GM12864 (cell line): ENCODE measurements at regions not wholly inside any gene's neighbourhood (a gene's known extent, or its start where the extent isn't known, plus 50 kb on each side); places are given as distances from the start of the nearest gene placed in this dataset.

Experiments used
- DNase-seq: peaks from one replicate; pipeline ENCODE4 v3.0.0-alpha.2; 2011; ENCODE audit warnings: low read depth
- H3K4me3 ChIP-seq: 2 replicates; pipeline ENCODE4 v1.5.1; 2011; ENCODE audit warnings: mild to moderate bottlenecking, low read depth, low read length, control low read depth
- TF ChIP-seq, protein P1 (sequence below): IDR thresholded peaks from 2 replicates; pipeline ENCODE4 v1.5.1; 2011; ENCODE audit warnings: low read depth, mild to moderate bottlenecking, moderate library complexity, low read length, control low read depth, inconsistent platforms; ENCODE audit errors: missing control alignments

DNA sequence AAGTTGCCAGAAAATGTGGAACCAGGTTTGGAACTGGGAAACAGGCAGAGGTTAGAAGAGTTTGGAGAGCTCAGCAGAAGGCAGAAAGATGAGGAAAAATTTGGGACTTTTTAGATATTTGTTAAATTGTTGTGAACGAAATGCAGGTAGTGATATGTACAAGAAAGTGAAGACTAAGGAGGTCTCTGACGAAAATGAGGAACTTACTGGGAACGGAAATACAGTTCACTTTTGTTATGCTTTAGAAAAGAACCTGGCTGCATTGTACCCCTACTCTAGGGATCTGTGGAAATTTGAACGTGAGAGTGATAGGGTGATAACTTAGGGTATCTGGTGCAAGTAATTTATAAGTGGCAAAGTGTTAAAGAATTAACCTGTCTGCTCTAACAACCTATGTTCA is 632.4 kb downstream of the SLITRK5 start:
- TF ChIP-seq, protein P1, sequence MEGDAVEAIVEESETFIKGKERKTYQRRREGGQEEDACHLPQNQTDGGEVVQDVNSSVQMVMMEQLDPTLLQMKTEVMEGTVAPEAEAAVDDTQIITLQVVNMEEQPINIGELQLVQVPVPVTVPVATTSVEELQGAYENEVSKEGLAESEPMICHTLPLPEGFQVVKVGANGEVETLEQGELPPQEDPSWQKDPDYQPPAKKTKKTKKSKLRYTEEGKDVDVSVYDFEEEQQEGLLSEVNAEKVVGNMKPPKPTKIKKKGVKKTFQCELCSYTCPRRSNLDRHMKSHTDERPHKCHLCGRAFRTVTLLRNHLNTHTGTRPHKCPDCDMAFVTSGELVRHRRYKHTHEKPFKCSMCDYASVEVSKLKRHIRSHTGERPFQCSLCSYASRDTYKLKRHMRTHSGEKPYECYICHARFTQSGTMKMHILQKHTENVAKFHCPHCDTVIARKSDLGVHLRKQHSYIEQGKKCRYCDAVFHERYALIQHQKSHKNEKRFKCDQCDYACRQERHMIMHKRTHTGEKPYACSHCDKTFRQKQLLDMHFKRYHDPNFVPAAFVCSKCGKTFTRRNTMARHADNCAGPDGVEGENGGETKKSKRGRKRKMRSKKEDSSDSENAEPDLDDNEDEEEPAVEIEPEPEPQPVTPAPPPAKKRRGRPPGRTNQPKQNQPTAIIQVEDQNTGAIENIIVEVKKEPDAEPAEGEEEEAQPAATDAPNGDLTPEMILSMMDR = no peak
- H3K4me3 ChIP-seq = no peak overlapping the region
- no peak for DNase-seq

DNA sequence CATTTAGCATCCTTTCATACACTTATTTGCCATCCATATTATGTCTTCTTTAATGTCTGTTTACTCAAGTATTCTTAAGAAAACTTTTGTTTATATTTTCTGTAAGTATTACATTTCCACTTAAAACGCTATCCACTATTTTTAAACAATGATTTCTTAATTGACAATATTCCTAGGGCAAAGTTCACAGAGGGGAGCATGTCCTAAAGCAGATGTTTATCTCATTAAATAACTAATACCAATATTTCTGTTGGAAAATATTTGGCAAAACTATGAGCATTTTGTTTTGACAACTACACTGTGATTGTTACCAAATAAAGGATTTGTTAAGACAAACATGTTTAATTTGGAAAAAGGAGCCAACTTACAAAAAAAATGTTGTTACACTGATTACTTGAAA is 643.3 kb downstream of the SLITRK5 start:
- DNase-seq = no peak
- no peak overlapping the region for H3K4me3 ChIP-seq
- TF ChIP-seq, protein P1 = no peak

DNA sequence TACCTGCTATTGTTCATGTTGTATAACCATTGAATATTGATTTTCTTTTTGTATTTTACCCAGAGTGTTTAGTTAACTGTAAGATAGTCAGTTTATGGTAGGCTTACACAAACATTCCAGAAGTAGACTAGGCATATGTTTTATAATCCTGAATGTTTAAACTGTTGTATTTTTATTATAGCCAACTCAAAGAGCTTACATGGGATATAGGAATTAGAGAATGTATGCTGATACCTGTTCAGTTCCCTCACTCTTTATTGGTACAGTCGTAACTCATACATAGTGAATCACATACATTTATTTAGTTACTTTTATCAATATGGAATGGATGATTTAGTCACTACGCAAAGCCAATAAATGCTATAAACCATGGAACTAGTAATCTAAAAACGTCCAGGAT is 657.9 kb downstream of the SLITRK5 start:
- H3K4me3 ChIP-seq = no peak overlapping the region
- TF ChIP-seq, protein P1 = no peak
- no peak for DNase-seq

DNA sequence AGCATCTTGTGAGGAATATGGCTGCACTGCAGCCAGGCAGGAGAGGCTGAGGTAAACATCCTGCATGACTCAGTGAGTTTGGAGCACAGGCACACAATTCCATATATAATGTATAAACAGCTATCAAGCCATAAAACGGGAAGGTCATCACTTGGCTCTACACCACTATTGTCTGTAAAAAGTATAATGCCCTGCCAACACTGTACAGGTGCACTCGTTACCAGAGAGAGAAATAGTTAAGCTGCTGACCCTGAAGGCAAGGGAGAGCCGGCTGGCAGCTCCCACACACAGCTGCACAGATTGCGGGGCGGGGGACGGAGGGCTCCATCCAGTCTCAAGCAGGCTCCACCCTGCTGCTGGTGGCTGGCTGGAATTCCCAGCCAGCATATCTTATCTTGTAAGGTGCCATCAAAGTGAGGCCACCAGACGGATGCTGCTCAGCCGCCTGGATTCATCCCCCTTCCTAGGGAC is 668.1 kb downstream of the SLITRK5 start:
- DNase-seq = no peak
- no peak overlapping the region for H3K4me3 ChIP-seq
- TF ChIP-seq, protein P1 = no peak

DNA sequence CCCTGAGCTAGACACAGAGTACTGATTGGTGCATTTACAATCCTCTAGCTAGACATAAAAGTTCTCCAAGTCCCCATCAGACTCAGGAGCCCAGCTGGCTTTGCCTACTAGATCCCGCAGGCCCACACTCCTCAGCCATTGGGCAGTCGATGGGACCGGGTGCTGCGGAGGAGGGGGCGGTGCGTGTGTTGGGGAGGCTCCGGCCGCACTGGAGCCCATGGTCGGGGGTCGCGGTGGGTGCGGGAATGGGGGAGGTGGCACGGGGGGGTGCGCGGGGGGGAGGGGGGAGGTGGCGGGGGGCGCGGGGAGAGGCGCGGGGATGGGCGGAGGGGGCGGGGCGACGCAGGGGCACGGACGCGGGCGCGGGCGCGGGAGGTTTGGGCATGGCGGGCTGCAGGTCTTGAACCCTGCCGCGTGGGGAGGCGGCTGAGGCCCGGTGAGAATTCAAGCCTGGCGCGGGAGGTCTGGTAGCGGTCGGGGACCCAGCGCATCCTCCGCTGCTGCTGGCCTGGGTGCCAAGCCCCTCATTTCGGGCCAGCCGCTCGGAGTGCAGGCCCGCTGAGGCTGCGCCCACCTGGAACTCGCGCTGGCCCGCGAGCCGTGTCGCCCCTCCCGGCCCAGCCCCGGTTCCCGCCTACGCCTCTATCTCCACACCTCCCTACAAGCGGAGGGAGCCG is 674.1 kb downstream of the SLITRK5 start:
- TF ChIP-seq, protein P1 = no peak
- H3K4me3 ChIP-seq = no peak overlapping the region
- no peak for DNase-seq

DNA sequence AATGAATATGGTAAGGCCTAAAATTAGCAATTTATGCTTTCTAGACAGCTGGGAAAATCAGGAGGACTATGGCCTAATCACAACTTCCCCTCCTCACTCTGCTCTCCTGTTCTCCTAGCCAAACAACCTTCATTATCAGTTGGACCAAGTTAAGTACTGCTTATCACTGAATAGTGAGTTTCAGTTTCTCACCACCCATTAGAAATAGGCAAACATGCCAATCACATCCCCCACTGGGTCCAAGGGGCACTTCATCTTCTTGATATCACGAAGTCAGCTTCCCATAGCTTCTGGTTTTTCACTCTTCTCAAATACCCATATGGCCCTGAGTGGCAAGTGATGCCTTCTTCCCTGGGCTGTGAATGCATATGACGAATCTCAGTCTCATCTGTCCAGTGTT is 689.6 kb downstream of the SLITRK5 start:
- DNase-seq = no peak
- TF ChIP-seq, protein P1 = no peak
- no peak overlapping the region for H3K4me3 ChIP-seq

DNA sequence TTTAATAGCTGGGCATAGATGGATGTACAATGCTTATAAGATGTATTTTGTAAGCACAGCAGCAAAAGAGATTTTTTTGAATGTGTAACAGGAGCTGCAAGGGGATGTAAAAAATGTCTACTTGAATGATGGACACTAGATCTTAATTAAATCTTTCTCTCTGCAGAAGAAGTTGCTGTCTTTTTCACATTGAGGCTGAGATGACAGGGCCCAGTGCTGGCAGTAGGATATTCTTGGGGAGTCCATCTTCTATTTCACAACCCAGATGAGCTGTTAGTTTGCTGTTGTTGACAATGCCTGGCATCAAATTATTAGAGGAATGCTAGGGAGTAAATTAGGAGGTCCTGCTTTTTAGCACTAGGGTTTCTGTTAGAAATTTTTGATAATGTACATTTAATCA is 698.7 kb downstream of the SLITRK5 start:
- DNase-seq = no peak
- H3K4me3 ChIP-seq = no peak overlapping the region
- TF ChIP-seq, protein P1 = no peak
